A673 (cell line): ENCODE measurements at regions not wholly inside any gene's neighbourhood (a gene's known extent, or its start where the extent isn't known, plus 50 kb on each side); places are given as distances from the start of the nearest gene placed in this dataset.

Experiments
- EZH2 ChIP-seq: fragments of 200-600 bp; sonication (generic); IDR thresholded peaks from 2 replicates; pipeline ENCODE4 v1.6.1; 2017; ENCODE audit warnings: borderline replicate concordance, low read depth, mild to moderate bottlenecking, mixed read lengths, antibody characterized with exemption, low read length; ENCODE audit not compliant: poor library complexity, severe bottlenecking
- TF ChIP-seq, protein P1 (sequence below): fragments of 300-800, 200-600 bp; sonication (generic); conservative IDR thresholded peaks from 2 replicates; pipeline ENCODE4 v1.5.1; 2017; ENCODE audit warnings: low read depth, mild to moderate bottlenecking, antibody characterized with exemption, low read length, moderate library complexity, mixed read lengths

DNA sequence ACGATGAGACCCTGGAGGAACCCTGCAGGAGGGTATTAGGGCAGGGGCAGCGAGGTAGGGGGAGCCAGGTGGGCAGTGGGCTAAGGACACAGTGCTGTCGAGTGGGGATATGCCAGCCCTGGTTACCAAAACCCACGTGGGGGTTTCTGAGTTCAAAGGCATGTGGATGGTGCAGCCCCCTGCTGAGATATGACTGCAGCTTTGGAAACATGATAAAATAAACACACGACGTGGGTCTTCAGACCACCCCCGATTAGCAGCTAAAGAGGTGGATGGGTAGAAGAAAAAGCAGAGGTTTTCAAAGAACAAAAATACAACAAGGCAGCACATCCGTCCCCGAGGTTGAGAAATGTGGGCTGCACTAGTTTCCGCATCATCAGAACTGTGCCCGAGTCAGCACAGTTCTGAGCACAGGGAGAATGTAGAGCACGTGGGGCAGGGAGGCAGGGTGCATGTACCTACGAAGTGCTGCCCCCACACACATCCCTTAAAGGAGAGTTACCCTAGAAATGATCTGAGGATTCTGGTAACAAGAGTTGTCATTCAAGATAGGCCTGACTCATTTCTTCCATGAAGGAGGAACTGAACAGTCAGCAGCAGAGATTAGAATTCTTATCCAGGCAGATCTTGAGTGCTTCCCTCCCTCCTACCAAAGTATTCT is 121.3 kb downstream of the RPLP1 start:
- TF ChIP-seq EZH2 = no peak
- TF ChIP-seq, protein P1, sequence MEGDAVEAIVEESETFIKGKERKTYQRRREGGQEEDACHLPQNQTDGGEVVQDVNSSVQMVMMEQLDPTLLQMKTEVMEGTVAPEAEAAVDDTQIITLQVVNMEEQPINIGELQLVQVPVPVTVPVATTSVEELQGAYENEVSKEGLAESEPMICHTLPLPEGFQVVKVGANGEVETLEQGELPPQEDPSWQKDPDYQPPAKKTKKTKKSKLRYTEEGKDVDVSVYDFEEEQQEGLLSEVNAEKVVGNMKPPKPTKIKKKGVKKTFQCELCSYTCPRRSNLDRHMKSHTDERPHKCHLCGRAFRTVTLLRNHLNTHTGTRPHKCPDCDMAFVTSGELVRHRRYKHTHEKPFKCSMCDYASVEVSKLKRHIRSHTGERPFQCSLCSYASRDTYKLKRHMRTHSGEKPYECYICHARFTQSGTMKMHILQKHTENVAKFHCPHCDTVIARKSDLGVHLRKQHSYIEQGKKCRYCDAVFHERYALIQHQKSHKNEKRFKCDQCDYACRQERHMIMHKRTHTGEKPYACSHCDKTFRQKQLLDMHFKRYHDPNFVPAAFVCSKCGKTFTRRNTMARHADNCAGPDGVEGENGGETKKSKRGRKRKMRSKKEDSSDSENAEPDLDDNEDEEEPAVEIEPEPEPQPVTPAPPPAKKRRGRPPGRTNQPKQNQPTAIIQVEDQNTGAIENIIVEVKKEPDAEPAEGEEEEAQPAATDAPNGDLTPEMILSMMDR = no peak
